Ureter (tissue), 1 donor: ENCODE measurements at regions not wholly inside any gene's neighbourhood (a gene's known extent, or its start where the extent isn't known, plus 50 kb on each side); places are given as distances from the start of the nearest gene placed in this dataset.

Experiments used
- DNase-seq: peaks from one replicate; pipeline ENCODE4 v3.0.0-alpha.2; 2020; ENCODE audit warnings: low spot score
- donor health status: DM: yes; HTN: yes; CAD: no.

DNA sequence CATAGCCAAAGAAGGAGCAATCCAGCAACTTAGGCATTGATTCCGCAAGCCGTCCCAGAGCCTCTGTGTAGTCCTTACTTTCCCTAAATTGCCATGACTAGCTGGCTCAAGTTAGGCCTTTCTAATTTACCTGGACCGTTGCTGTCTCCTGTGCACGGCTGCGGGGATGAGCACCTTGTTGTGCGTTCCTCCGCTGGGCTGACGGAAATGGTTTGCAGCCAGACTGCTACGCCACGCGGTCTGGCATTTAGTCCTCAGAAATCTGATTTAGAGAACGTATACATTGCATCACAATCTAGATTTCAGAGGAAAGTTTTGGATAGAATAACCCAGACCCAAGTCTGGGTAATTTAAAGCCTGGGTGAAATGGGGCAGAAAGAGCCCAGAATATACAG is 133.2 kb upstream of the ARHGAP5 start:
- DNase-seq = no peak

DNA sequence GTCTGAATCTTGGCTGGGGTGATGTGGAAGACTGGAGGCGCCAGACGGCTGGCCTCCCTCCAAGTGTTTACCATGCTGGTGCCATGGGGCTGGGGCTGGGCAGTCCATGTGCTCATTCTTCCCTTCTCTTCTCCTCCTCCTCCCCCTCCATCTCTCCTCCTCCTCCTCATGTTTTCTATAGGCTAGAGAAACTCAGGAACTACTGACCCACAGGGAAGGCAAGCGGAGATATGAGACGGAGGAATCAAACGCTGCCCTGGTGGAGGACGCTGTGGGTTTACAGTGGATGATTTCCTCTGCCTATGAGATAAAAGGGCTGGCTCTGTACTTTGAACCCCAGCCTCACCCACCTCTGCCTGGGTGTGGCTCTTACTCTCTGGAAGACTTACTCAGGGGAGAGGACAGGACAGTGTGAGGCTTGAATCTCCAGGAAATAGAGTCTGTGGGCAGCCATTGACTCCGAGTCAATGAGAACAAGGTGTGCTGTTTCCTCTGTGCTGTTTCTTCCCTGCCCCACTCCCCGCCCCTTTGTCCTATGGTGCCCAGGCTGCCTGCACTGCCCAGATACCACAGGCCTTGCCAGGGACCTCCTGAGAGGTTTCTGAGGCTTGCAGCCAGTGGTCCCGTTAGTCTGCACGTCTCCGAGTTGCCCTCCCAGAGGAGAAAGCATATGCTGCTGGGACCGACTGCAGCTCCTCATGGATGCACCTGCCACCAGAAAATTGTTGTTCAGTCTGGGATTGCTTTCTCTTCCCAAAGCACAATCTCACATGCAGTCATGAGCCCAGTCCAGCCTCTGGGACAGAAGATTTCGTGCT is 132.6 kb upstream of the ARHGAP5 start:
- DNase-seq = no peak

DNA sequence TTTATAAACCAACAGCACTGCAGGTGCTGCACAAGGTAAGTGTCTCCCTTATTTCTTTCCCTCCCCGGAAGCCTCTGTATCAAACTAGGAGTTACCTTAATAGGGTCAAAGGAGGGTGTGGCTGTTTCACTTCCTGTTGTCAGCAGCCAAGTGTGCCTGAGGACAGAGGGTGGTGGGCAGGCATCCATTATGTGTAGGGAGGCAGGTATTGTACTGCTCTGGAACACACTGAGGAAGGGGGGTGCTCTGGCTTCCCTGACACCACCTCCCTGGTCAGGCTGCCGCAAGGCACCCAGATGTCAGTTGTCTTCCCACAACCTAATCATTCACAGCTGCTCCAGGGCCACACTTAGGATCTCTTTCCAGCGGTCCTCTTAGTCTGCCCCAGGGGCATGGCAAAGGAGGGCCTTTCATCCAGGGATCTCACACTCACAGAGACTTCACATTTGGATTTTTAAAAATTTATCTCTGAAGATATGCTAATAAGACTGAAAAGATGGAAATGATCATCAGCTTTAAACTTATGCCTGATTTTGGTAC is 132.0 kb upstream of the ARHGAP5 start:
- DNase-seq = no peak

DNA sequence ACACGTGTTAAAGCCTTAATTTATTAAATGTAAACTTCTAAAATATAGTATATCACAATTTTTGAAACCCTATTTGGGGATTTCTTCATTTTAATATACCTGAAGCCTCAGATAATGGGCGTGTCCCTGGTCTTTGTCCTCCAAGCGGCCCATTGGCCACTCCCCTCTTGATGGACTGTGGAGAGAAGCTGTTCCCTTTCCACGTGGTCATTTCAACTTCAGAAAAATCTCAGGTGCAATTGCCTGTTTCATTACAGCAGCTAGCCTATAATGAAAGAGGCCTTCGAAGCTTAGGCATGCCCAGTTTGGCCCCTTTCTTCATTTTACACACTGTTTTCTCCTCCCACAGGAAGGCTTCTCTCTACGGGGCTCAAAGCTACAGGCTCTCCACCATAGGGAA is 131.4 kb upstream of the ARHGAP5 start:
- DNase-seq = no peak

DNA sequence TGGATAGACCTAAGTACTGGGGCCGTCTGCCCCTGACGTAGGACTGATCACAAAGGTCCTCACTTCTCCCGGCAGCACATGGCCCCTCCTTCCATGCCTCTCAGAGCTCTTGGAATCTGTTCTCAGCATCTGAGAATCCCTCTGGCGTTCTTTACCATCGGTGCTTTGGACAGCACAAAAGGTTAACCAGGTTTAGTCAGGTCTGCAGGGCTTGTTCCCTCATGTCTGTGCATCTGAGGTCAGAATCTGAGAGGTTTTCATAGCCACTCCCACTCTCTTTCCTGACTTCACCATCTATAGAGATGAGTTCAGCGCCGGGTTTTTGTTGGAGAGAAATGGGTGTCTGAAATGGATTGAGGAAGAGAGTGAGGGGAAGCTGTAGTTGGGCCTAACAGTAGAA is 130.0 kb upstream of the ARHGAP5 start:
- DNase-seq = no peak

DNA sequence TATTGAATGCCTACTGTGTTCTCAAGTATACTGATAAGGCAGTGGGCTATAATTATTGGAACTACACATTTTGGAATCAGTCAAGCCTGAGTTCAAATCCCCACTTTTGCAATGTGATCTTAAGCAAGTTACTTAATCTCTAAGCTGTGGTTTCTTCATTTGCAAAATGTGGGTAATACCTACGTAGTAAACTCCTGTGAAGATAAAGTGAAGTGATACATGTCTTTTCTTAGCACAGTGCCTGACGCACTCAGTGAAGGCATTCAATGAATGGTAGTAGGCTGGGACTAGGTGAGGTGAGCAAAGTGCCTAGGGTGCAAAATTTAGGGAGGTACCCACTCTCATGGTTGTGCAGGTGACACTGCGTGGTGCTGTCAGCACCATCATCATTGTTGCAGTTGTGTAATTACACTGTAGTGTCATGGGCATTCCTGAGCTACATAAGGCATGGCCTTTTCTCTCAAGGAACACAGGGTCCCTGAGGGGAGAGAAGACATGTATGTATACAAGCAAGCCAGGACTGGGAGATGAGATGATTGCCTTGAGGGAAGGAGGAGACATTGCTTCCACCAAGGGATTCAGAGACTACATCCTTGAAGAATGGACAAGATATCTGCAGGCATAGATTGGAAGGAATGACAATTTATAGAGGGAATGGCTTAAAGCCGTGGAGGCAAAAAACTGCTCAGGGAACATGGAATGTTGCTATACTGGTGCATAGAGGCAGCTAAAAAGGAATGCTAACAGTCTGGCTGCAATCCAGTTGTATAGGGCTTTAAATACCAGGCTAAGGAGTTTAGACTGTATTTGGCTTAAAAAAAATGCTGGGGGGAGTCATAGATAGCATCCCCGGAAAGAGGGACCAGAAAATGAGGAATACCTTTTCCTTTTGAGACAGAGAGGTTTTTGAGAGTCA is 129.2 kb upstream of the ARHGAP5 start:
- DNase-seq = no peak

DNA sequence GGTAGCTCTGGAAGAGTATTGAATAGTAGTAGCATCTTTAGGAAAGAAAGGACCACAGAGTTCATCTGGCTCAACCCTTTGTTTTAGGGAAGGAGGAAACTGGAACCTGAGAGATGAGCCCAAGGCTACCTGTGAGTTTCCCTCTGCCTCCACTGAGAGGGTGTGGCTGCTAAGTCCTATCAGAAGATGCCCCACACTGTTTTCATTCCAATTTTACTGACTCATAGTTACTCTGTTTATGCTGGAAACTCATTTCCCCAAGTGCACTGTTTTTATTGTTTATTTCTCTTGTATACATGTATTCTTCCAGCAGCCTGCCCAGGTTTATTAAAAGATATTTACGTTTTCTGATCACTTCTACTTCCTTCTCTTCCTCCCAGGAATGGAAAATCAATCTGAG is 127.4 kb upstream of the ARHGAP5 start:
- DNase-seq = no peak

DNA sequence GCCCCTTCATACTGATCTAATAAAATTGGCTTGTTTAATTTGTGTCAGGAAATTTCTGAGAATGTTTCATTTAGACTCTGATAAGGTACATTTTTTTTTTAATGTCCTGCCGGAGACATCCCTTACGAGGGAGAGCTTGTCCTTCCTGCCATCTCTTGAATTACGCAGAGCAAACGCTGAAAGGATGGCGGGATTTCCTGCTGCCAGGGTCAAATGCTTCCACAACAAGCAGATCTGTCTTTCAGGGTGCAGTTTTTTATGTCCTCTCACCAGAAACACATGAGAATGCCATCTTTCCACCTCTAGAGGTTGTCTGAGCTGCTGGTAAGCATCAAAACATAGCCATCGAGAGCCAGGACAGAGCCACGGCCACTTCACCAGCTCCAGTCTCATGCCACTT is 126.8 kb upstream of the ARHGAP5 start:
- no peak for DNase-seq

DNA sequence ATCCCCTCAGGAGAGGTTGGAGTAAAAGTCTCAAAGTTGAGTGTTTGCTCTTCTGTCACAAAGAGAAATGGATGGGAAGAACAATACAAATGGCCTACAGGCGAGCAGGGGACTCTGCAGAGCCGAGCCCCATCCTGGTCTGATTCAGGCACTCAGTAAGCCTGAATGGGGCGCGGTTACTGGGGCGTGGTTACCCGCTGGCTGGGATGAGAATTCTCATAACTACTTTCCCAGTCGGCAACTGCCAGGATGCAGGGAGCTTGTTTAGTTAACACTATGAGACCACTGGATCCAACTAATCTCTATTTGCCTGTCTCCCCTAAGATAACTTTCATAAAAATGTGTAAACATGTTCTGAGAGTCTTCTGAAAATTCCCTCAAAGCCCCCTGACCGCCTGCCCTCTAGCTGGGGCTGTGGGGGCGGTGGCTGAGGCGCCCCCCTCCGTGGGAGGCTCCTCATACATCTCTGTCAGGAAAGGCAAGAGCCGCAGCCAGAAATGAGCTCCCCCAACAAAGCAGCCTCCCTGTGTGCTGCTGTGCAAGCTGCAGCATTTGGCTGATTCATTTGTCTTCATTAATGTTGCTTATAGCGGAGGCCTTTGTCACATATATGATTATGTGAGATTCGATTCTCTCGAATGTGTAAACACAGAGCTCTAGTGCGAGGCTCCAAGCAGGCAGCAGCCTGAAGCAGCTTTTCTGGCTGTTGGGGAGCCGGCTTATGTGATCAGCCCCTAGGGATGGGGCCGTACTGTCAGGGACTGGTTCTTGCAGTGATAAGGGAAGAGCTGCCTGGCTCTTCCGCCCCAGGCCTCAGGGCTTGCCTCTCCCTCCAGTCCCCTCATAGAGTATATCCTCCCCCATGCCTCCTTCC is 126.1 kb upstream of the ARHGAP5 start:
- peak; percentile 74 for DNase-seq

DNA sequence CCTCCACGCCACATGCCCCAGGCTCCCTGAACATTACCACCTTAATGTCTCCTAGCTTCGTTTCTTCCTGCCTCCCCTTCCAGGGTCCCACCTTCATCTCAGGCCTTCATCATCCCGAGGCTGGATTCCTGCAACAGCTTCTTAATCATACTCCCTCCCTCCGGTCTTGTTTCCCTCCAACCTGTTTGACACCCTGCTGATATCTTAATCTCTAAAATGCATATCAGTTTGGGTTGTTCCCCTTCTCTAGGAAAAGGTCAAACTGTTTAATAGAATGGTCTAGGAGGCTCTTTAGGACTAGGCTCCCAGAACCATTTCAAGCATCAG is 125.5 kb upstream of the ARHGAP5 start:
- DNase-seq = no peak

DNA sequence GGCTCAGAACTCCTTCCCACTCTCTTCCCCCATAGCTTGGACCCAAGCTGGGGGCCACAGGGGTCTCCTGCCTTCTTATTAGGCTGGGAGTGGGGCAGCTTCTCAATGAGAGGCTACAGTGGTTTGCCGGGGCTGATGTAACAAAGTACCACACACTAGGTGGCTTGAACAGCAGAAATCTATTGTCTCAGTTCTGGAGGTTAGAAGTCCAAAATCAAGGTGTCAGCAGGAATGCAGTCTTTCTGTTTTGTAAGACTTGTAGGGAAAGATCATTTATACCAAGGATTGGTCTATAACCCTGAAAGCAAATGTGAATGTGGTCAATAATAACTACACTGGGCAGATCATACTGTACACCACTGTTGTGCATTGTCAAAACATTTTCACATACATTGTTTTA is 124.5 kb upstream of the ARHGAP5 start:
- no peak for DNase-seq

DNA sequence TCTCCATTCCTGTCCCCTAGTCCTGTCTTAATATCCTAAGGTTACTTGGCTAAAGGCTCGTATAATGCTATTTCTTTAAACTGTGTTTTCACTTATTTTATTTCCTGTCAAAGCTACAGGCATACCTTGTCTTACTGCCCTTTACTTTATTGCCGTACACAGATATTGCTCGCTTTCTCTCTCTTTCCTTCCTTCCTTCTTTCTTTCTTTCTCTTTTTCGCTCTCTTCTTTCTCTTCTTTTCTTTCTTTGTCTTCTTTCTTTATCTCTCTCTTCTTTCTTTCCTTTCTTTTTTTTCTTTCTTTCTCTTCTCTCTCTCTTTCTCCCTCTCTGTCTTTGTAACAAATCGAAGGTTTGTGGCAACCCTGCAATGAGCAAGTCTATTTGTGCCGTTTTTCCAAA is 123.9 kb upstream of the ARHGAP5 start:
- DNase-seq = no peak

DNA sequence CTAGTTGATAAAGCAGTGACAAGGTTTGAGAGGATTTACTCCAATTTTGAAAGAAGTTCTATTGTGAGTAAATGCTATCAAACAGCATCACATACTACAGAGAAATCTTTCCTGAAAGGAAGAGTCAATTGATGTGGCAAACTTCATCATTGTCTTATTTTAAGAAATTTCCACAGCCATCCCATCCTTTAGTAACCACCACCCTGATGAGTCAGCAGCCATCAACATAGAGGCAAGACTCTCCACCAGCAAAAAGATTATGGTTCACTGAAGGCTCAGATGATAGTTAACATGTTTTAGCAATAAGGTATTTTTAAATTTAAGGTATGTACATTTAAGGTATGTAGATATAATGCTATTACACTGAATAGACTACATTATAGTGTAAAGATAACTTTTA is 122.1 kb upstream of the ARHGAP5 start:
- no peak for DNase-seq

DNA sequence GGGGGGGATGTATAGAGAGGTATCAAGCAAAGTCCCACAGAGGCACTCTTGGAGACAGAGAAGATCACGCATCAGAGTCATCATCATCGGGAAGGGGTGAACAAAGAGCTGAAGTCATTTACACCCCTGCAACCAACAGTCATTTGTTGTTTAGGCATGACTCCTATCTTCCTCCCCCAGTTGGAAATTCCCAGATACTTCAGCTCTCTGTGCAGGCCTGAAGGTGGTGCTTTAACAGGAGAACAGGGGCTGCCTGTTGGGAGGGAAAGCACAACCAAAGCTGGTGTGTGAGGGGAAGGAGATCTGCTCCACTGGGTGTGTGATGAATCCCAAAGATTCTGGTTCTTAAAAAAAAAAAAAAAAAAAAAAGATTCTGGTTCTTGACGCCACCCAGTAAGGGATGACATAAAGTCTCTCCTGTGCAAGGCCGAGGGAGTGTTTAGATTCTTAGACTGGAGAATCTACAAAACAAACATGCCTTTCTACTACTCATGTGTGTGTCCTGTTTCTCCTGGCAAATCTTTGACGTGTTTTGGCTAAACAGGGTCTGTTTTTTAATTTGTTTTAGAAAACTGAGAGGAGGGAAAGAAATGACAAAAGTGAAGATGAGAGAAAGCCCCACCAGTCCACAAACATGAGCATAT is 121.0 kb upstream of the ARHGAP5 start:
- DNase-seq = no peak

DNA sequence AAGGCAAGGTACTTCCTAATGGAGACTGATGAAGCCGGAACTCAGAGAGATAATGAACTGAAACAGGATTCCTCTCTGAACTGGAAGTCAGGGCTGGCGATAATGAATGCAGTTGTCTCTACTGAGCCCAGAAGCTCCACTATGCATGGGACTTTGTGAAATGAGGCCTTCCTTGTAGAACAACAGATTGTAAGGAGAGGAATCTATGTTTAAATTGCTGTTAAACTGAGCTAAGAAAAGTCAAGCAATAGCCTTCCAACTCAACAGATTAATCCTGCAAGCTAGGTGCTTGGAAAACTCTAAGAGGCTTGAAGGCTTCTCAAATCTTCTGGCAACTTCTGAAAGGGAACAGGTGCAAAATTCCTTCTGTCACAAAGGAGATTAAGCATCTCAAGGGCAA is 119.5 kb upstream of the ARHGAP5 start:
- DNase-seq = no peak

DNA sequence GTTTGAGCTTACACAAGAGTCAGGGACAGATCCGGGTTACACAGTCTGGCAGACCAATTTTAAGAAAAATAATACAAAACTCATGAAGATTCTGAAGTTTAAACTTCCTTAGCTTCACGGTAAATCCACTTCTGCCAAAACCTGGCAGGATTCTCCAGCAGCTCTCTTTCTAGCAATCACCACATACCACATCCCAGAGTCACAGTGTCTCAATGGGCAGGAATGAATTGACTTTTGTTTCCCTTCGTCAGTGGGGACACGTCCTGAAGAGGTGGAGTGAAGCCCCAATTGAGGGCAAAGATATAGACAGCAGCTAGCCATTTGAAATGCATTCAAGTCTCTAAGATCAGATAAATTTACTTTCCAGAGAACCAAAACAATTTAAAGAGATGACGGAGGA is 117.1 kb upstream of the ARHGAP5 start:
- no peak for DNase-seq

DNA sequence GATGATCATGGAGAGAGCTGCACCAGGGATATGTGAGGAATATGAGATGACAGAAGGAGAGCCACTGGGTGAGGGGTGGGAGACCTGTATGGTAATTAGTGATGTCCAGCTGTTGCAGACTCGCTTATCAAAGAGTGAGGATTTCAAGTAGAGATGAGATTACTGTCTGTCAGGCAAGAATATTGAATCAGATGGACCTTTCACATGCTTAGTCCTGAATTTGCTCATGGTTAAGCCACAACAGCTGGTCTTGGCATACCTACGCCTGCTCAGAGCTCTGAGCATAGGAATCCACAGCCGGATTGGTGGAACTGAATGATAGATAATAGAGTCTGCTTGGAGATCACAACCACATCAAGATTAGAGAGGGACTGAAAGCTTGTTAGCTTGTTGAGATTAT is 115.2 kb upstream of the ARHGAP5 start:
- no peak for DNase-seq

DNA sequence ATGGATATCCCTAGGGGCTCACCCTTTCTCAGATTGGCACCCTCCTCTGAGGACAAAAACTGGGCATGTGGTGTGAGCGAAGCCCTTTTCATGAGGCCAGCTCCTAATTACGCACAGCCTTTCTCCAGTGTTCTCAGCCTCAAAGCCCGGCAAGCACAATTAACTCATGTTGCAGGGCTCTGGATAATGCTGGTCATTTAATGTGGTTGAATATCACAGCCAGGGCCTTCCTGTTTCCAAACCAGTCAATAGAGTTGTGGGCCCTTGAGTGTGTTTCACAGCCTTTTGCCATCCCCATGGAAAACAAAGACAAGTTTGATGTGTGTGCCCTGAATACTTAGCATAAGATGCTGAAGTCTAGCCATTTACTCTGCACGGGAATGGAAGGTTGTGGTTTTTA is 114.2 kb upstream of the ARHGAP5 start:
- no peak for DNase-seq

DNA sequence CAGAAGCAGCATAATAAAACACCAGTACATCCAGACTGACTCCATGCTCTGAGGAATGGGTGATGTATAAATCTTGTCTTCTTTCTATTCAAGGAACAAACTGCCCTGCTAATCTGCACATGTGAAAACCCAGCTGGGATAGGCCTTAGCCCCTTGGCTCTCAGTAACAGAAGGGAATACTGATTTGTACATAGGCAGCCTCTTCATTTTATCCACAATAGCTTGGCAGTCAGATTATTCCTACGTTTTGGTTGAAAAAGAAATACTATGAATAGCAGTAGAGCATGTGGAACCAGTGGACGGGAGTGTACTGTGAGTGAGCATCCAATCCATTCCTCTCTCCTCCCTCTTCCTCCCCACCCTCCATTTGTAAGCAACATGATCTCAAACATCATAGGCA is 113.5 kb upstream of the ARHGAP5 start:
- DNase-seq = no peak

DNA sequence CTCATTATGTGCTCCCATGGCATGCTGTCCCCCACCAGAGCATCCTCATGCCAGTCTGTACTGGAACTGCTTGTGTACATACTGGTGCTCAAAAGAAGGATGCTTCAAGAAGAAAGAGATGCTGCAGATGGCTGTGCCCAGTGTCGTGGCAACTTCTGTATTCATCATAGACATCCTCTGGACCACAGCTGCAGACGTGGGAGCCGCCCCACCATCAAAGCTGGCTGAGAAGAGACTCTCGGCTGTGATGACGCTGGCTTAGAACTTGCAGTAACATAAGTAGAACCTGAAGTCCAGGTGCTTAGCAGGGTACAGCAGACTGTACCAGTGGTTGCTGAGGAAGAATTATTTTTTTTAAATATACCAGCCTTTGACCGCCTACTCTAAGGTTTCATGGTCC is 112.6 kb upstream of the ARHGAP5 start:
- no peak for DNase-seq

DNA sequence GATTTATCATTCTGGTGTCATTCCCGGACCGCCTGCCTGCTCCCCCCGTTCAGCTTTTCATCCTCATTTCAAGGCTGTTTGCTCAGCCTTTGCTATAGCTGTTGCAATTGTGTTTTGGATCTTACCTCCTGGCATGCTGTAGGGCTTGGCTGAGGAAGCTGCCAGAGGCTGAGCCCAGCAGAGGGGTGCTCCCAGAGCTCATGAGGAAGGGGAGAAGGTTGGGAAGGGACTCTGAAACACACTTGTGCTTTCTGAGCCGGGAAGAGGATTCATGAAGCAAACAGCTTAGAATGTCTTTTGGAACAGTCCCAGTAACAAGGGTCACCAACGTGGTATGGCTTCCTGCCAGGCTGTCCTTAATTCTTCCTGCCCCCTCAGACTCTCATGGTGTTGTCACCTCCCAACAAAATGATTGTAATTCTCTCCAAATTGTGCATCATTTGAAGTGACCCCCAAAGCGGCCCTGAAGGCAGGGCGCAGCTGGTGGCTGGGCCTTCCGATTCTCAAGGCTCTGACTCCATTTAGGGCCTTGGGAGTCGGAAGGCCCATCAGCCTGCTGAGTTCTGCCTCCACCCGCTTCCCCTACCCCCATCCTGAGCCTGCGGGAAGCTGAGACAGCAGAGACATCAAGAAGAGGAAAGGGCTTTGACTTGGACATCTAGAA is 111.9 kb upstream of the ARHGAP5 start:
- no peak for DNase-seq
